ENCODE measurements at regions not wholly inside any gene's neighbourhood (a gene's known extent, or its start where the extent isn't known, plus 50 kb on each side); places are given as distances from the start of the nearest gene placed in this dataset.
A peak's percentile ranks its signal among the peaks of the same experiment; 100 is the strongest.

- no peak overlapping the region for H3K4me3 ChIP-seq
- H3K9me3 ChIP-seq = no peaks in the 10 kb centered on the region
- TF ChIP-seq CTCF (IDR thresholded peaks at IDR 0.05) = no peak
- ATAC-seq = no peak
- H3K4me1 ChIP-seq (ENCODE audit: low read depth) = peaks cover 4% of the 10 kb centered on the region
- H3K36me3 ChIP-seq (ENCODE audit: low read depth) = no peaks in the 10 kb centered on the region
- intact Hi-C loops (cut with DNase I, micrococcal nuclease) = no loop called here
- no peak for DNase-seq
Measured at GRCh38 chr4:41424522-41424921, 113.4 kb upstream of the LIMCH1 start.

- TF ChIP-seq CTCF (IDR thresholded peaks at IDR 0.05) = no peak
- H3K4me1 ChIP-seq (ENCODE audit: low read depth) = peaks cover 4% of the 10 kb centered on the region
- H3K36me3 ChIP-seq (ENCODE audit: low read depth) = no peaks in the 10 kb centered on the region
- no peak overlapping the region for H3K4me3 ChIP-seq
- ATAC-seq (no peak), DNase-seq (no peak)
- intact Hi-C loops (cut with DNase I, micrococcal nuclease) = no loop called here
- H3K9me3 ChIP-seq = no peaks in the 10 kb centered on the region
Measured at GRCh38 chr4:41425650-41426049, 112.3 kb upstream of the LIMCH1 start.

- no peaks in the 10 kb centered on the region for H3K9me3 ChIP-seq
- TF ChIP-seq CTCF (IDR thresholded peaks at IDR 0.05) = no peak
- ATAC-seq = peak; percentile 51
- no peak for DNase-seq
- intact Hi-C loops (cut with DNase I, micrococcal nuclease) = no loop called here
- peaks cover 4% of the 10 kb centered on the region for H3K4me1 ChIP-seq (ENCODE audit: low read depth)
- H3K4me3 ChIP-seq = no peak overlapping the region
- no peaks in the 10 kb centered on the region for H3K36me3 ChIP-seq (ENCODE audit: low read depth)
Measured at GRCh38 chr4:41426539-41426938, 111.4 kb upstream of the LIMCH1 start.

GRCh38 chr4:41427306-41427882, 110.6 kb upstream of the LIMCH1 start:
- peaks cover 4% of the 10 kb centered on the region for H3K4me1 ChIP-seq (ENCODE audit: low read depth)

GRCh38 chr4:41427931-41428600, 109.9 kb upstream of the LIMCH1 start:
- no peak for TF ChIP-seq CTCF (IDR thresholded peaks at IDR 0.05)
- Histone ChIP-seq H3K4me1 (ENCODE audit: low read depth) (peaks cover 4% of the 10 kb centered on the region), H3K9me3 (no peaks in the 10 kb centered on the region), H3K36me3 (ENCODE audit: low read depth) (no peaks in the 10 kb centered on the region), H3K4me3 (no peak overlapping the region)
- no peak for DNase-seq
- no peak for ATAC-seq
- intact Hi-C loops (cut with DNase I, micrococcal nuclease) = no loop called here

More at GRCh38 chr4:41427306-41427882, 110.6 kb upstream of the LIMCH1 start:
- TF ChIP-seq CTCF (IDR thresholded peaks at IDR 0.05) = no peak
- Histone ChIP-seq H3K36me3 (ENCODE audit: low read depth) (no peaks in the 10 kb centered on the region), H3K4me3 (no peak overlapping the region), H3K9me3 (no peaks in the 10 kb centered on the region)
- intact Hi-C loops (cut with DNase I, micrococcal nuclease) = no loop called here
- ATAC-seq (no peak), DNase-seq (no peak)

Measured in mucosa of descending colon (tissue), 3 donors.